IPS-NIHi7 (cell line): ENCODE measurements at regions not wholly inside any gene's neighbourhood (a gene's known extent, or its start where the extent isn't known, plus 50 kb on each side); places are given as distances from the start of the nearest gene placed in this dataset.
A peak's percentile ranks its signal among the peaks of the same experiment; 100 is the strongest.
"Not testable (repeated sequence)": the region's sequence is repeated elsewhere in the genome, so short reads cannot be mapped to it uniquely, and the experiment has no call there.

Experiments used
- DNase-seq: peaks from one replicate; pipeline ENCODE4 v3.0.0; 2012; ENCODE audit warnings: mixed read lengths; ENCODE audit errors: extremely low spot score

DNA sequence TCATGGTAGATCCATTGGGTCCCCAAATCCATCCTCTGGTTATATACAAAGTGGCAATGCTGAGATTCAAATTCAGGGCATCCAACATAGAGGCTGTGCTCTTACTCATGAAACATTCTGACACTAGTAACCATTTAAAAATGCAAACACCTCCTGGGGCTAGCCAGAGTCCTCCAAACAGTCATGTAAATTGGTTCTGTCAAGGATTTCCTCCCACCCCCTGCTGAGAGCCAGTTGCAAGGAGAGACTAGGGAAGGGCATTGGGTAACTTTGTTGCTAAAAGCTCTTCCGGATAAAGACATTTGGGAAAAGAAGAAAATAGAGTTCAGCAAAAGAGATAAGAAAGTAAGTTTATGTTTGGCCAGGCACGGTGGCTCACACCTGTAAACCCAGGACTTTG, 58.3 kb downstream of the ART5 start:
- not testable (repeated sequence) for DNase-seq

DNA sequence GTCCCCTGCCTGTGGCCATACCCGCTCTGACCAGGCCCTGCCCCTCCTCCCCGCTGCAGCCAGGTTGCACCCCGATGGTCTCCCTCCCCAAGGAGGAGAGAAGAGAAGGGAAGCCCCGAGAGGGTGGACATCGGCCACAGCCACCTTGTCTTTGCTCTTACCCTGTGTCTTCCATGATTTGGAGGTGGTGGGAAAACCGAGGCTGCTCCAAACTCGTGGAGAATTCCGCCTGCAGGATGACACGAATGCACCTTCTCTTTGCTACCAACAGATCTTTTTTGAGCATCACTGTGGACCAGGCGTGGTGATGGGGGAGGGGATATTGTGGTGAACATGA, 60.4 kb downstream of the ART5 start:
- peak; percentile 58 for DNase-seq

DNA sequence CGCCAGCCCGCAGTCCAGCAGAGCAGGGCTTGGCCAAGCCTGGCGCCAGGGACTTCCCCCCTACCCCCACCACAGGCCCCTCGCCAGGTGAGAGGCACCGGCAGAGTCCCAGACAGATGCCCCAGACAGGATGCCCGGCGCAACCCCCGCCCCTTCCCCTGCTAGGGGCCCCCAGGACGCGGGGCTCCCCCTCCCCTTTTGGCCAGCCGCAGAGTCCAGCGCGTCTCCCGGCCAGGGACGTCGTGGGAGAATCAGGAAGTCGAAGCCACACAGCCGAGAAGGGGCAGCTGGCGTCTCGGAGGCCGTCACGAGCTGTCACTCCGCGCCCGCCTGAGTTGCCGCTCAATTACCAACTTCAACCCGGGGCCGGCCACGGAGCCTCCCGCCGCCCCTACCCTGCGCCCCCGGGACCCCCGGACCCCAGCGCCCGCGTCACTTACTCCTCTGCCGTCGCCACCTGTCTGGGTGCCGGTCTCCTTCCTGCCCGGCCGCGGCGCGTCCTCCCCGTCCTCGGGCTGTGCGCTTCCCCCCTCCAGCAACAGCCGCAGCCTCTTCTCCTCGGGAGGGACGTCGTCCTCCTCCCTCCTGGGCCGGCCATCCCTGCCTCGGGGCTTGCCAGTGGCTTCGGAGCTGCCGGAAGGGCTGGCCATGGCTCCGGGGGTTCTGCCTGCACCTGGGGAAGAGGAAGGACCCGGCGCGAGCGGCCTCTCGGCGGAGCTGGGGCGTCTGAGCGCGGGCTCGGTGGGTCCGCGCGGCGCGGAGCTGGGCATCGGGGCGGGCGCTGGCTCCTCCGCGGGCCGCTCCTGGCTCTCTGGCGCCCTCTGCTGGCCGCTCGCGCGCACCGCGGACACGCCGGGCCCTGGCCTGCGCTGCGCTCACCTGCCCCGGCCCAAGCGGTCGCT, 61.1 kb downstream of the ART5 start:
- DNase-seq, result not testable (repeated sequence)

DNA sequence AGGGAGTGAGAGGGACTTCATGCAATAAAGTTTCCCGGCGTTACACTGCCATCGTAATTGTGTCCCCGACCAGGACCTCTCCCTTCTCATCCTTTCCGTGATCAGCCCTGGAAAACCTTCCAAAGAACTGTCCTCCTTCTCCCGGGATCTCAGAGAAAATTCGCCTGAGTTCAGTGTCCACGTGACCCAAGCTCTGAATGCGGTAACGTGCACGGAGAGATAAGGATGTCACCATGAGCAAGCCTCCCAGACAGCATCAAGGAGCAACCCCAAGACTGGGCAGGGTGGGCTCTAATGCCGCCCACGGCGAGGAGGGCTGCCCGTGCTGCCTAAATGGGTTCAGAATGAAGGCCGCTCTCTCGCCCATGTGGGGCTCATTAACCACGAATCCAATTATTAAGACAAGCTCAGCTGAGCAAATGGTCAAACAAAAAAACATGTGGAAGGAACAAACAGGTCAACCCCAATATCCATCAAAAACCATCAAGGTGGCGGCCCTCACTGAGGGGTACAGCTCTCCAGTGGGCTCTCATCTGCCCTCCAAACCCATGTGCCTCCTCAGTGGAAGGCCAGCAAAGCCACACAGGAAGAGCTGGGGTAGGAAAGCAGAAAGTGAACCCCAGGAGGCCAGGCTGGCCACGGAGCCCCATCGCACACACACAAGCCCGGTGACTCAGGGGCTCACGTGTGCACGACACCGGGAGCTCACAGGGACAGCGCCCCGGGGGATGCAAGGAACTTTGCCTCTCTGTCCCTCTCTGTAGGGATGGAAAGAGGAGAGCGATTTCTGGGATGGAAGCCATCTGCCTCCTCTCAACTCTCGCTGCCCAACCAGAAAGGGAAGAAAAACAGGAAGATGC, 62.0 kb downstream of the ART5 start:
- DNase-seq, result not testable (repeated sequence)

DNA sequence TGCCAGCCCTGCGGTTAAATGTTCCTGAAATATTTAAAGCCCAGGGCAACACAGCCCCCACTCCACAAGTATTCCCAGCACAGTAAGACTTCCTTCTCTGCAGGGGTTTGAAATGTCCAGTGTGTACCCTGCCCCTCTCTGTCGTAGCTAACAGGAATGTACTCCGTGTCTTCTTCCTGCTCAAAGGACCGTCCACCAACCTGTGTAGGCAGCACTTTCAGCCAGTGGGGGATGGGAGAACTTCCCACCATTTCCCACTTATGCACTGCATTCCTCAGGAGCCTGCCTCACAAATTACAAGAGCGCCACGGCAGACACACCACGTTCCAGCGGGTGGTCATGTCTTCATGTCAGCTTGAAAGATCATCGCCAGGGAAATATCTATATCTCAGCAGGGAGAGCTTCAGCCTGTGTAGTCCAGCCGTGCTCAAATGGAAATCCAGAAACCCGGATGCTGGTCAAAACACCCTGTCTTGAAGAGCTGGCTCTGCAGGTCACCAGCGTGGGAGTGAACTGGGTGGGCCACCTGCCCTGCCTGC, 65.7 kb downstream of the ART5 start:
- not testable (repeated sequence) for DNase-seq

DNA sequence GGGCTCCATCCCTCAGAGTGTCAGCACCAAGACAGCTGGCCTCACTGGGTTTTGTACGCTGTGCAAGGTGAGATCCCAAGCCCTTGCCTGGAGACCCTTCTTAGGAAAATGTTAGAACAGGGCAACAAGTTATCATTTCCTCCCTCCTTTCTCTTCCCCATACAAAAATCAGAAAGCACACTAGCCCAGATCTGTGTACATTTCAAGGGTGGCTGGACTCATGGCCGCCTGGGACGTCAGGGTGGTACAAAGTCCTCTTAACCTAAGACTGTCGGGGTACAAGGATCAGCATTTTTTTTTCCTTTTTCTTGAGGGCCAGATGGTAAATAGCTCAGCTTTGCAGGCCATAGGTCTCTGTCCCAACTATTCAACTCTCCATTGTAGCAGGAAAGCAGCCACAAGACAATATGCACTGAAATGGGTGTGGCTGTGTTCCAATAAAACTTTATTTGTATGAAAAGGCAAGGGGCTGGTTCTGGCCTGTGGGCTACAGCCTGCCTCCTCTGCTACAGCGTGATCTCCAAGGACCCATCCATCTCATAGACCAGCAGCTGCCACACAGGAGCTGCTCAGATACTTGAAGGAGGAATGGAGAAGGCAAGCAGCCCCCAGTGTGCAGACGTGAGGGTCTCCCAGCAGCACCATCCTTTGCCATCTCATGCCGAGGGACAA, 68.7 kb downstream of the ART5 start:
- not testable (repeated sequence) for DNase-seq

DNA sequence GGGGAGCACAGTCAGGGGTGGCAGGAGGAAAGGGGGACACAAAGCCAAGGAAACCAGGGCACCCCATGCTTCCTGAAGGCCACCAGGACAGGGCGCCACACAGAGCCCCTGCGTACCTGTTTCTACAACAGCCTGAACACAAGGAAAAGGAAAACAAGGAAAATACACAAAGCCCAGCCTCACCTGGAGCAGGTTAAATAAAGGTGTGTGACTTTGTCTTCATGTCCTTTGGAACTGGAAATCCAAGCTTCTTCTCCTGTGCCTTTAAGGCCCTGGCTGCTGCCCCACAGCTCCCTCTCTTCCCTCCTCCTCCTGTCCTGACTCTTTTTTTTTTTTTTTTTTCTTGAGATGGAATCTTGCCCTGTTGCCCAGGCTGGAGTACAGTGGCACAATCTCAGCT, 70.0 kb downstream of the ART5 start:
- DNase-seq, result not testable (repeated sequence)

DNA sequence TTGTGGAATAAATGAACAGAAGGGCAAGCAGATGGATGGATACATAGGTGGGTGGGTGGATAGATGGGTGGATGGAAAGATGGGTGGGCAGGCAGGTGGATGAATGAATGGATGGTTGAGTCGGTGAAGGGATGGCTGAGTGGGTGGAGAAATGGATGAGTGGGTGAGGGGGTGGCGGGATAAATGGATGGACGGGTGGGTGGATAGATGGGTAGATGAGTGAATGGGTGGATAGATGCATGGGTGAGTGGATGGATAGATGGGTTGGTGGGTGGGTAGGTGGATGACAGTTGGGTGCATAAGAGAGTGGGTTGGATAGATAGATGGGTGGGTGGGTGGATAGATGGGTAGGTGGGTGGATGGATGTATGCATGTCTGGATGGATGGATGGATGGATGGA, 76.0 kb downstream of the ART5 start:
- DNase-seq, result not testable (repeated sequence)

DNA sequence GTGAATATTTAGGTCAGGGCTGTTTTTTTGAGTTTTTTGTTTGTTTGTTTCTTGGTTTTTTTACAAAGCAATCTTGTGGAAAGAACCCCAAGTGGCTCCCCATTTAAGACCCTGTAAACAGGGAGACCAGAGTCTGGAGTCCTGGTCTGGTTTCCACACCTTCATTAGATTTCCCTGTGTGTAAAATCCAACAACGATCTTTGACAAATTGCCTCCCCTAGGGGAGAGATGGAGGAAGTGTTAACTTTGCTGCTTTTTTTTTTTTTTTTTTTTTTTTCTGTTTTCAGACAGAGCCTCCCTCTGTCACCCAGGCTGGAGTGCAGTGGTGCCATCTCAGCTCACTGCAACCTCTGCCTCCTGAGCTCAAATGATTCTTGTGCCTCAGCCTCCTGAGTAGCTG, 77.4 kb downstream of the ART5 start:
- DNase-seq, result not testable (repeated sequence)

DNA sequence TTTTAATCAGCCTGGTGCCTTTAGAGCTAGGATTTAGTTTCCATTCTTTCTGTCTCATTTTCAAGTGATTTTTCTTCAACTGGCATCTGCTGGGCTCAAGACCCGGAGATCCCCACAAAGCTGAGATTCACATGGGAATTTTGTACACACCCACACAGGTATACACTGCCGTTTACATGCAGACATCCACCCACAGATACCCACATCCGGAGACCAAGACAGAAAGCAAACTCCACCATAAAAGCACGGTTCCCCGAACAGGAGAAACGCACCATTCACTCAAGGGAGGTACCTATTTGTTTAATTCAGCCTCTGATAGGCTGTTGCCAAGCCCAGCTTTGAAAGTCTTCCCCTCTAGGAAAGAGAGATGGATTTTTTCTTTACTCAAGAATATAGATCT, 87.2 kb downstream of the ART5 start:
- DNase-seq, result not testable (repeated sequence)

DNA sequence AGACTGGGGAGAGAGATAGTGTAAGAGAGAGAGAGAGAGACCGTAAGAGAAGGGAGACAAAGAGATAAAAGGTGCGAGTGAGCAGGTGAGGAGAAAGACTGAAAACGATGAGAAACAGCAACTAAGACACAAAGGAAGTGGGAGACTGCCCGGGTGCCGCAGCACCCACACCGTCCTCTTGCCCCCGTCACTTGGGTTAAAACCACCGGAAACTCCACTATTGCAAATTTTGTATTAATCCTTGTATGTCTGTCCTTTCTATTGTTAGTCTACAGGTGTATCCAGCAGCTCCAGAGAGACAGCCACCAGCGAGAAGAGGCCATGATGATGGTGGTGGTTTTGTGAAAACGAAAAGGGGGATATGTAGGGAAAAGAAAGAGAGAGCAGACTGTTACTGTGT, 96.8 kb downstream of the ART5 start:
- DNase-seq, result not testable (repeated sequence)

DNA sequence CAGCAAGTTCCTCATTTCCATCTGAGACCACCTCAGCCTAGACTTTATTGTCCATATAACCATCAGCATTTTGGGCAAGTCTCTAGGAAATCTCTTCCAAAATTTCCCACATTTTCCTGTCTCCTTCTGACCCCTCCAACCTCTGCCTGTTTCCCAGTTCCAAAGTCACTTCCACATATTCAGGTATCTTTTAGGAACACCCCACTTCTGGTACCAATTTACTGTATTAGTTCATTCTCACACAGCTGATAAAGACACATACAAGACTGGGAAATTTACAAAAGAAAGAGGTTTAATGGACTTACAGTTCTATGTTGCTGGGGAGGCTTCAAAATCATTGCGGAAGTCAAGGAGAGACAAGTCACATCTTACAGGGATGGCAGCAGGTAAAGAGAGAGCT, 103.6 kb downstream of the ART5 start:
- not testable (repeated sequence) for DNase-seq

DNA sequence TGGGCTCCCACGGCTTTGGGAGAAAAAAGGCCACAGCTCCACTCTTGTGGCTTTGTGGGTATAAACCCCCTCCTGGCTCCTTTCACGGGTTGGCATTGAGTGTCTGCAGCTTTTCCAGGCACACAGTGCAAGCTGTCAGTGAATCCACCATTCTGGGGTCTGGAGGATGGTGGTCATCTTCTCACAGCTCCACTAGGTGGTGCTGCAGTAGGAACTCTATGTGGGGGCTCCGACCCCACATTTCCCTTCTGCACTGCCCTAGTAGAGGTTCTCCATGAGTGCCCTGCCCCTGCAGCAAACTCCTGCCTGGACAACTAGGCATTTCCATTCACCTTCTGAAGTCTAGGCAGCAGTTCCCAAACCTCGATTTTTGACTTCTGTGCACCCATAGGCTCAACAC, 104.5 kb downstream of the ART5 start:
- DNase-seq, result not testable (repeated sequence)

DNA sequence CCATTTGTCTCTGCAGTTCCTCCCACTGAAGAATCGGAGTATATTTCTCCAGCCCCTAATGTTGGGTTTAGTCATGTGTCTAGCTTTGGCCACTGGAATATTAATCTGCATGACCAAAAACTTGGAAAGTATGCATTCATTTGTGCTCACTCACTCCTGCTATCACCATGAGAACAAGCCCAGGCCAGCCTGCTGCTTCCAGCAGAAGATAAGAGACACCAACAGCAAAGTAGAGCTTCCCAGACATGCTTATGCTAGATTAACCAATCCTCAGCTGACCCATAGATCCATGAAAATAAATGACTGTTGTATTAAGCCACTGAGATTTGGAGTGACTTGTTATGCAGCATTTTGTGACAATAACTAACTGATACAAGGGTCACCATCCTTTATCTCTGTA, 108.8 kb downstream of the ART5 start:
- DNase-seq, result not testable (repeated sequence)

DNA sequence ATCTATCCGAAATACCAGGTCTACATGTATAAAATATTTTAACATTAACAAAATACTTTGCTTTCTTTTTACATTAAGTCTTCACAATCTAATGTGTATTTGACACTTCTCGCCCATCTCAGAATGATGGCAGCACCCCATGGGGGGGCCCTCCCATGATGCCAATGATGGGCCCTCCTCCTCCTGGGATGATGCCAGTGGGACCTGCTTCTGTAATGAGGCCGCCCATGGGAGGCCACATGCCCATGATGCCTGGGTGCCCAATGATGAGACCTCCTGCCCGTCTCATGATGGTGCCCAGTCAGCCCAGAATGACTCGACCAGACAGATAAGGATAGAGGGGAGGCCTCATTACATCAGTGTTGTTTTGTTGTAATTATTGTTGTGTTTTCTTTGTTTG, 110.5 kb downstream of the ART5 start:
- DNase-seq, result not testable (repeated sequence)

DNA sequence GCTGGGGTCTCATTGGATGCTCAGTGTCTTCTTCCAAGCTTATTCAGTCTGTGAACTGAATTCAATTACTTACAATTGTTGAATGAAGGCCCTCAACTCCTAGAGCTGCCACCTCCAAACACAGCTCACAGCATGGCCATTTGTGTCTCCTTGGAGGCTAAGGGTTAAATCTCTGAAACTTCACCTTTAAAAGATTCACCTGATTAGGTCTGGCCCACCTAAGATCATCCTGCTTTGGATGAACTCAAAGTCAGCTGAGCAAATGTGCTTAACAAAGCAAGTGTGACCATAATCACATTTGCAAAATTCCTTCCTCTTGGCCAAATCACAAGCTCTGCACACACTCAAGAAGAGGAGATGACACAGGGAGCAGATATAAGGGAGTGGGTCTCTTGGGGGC, 118.2 kb downstream of the ART5 start:
- DNase-seq, result not testable (repeated sequence)

DNA sequence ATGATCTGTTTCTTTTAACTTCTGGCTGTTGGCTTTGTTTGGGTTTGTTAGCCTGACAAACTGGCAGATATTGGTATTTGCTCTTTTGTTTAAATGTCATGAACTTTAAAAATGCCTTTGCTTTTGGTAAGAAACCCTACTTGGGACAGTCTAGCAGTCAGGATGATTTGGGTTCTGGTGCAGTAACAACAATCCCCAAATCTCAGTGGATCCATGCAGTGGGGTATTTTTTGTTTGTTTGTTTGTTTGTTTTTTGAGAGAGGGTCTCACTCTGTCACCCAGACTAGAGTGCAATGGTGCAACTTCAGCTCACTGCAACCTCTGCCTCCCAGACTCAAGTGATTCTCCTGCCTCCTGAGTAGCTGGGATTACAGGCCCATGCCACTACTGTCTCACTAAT, 120.9 kb downstream of the ART5 start:
- not testable (repeated sequence) for DNase-seq

DNA sequence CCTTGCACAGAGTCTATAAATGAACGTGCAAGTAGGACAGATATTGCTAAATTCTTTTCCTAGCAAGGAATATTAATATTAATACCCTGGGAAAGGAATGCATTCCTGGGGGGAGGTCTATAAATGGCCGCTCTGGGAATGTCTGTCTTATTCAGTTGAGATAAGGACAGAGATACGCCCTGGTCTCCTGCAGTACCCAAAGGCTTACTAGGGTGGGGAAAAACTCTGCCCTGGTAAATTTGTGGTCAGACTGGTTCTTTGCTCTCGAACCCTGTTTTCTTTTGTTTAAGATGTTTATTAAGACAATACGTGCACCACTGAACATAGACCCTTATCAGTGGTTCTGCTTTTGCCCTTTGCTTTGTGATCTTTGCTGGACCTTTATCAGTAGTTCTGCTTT, 122.0 kb downstream of the ART5 start:
- DNase-seq, result not testable (repeated sequence)

DNA sequence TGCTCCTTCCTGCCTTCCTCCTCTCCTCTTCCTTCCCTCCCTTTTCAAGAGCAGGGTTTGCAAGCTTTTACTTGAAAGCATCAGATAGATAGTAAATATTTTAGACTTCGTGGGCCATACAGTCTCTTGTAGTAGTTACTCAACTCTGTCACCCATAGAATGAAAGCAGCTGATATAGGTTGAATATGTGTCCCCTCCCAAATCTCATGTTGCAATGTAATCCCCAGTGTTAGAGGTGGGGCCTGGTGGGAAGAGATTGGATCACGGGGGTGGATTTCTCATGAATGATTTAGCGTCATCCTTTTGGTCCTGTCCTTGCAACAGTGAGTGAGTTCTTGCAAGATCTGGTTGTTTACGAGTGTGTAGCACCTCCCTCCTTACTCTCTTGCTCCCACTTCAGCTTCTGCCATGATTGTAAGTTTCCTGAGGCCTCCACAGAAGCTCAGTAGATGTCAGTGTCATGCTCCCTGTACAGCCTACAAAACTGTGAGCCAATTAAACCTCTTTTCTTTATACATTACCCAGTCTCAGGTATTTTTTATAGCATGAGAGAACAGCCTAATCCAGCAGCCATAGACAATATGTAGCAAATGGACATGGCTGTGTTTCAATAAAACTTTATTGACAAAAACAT, 124.7 kb downstream of the ART5 start:
- not testable (repeated sequence) for DNase-seq

DNA sequence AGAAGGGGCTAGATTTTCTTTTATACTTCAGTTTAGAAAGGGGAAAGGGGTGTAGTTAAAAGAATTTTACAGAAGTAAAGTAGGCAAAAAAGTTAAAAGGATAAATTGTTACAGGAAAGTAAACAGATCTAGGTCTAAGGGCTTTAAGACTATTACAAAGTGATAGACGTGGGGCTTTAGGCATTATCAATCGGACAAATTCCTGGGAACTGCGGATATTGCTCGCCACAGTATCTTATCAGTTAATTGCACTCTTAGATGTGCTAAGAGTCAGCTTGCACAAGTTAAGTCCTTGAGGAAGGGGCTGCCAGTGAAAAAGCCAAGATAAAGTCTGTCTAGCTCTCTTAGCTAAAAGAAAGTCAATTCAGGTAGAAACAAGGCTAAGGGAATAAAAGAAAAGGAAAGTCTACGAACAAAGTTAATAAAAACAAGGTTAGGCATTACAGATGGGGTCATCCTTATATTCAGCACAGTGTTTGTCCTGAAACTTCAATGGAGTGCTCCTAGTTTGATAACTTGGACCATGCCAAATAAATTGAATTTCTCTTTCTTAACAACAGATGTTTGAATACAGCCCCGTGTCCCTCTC, 125.4 kb downstream of the ART5 start:
- DNase-seq, result not testable (repeated sequence)
